Fibroblast of skin of right quadriceps (primary cell): ENCODE measurements at regions not wholly inside any gene's neighbourhood (a gene's known extent, or its start where the extent isn't known, plus 50 kb on each side); places are given as distances from the start of the nearest gene placed in this dataset.

Source experiments
- DNase-seq: peaks from one replicate; pipeline ENCODE4 v3.0.0-alpha.2; 2013

DNA sequence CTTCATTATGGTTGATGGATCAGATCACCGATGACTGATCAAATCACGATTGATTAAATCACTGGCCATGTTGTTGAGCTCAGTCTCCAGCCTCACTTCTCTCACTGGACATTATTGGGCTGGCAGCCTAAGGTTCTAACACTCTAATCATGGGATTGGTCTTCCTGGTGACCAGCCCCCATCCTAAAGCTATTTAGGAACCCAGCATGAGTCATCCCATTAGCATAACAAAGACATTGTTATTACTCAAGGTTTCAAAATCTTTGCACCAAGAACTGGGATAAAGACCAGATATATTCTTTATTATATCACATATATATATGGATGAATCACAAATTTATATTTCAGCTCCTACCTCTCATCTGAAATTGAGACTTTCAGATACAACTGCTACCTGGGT lies 272.1 kb upstream of the IL12B start:
- no peak for DNase-seq

DNA sequence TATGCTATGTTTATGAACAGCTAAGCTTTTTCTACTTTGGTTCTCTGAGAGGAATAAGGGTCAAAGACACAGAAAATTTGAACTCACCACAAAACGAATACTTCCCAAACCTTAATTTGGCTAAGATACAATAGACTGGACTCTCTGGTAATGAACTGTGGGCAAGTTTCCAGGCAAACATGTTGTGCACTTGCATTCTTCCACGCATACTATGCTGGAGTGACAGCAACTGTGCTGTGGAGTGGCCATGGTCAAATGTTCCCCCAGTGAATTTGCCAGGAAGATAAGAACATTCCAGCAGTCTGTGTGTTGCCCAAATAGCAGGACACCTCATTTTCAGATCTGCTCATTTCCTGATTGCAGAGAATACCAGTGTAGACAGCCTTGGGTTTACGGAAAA lies 275.3 kb upstream of the IL12B start:
- no peak for DNase-seq

DNA sequence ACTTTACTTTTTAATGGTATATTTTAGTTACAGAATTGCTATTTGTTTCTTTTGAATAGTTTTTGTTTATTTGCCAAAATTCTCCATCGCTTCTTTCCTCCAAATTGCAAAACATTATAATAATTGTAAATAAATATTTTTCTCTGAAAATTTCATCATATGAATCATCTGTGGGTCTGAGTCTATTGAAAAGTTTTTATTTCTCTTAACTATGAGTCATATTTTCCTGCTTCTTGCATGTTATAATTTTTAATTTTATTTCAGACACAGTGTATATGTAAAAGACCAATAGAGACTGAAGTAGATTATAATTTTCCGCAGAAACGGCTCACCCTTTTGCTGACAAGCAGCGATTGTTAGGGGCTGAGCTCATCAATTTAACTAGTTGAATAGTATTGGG lies 279.1 kb upstream of the IL12B start:
- no peak for DNase-seq

DNA sequence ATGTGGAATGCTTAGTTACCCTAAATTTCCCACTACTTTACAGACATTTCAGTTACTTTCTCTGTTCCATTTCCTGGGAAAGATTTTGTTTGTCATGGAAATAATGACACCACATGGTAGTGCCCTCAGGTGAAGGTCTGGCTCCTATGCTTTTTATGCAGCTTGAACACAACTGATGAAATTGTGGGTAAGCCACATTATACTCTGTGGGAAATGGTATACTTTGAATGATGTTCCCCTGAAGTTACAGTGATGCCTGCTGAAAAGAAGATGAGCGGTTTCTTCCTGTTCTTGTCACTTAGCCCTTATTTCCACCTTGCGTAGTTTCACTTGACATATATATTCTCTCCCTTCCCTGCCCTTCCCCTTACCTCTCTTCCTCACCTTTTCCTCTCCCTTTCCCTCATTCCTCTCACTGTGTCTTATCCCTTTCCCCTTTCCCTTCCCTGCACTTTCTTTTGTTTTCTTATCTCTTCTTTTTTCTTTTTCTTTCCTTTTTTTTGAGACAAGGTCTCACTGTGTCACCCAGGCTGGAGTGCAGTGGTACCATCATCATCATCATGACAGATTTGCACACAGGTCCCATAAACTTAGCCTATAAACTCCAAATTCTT lies 280.8 kb upstream of the IL12B start:
- DNase-seq: no peak

DNA sequence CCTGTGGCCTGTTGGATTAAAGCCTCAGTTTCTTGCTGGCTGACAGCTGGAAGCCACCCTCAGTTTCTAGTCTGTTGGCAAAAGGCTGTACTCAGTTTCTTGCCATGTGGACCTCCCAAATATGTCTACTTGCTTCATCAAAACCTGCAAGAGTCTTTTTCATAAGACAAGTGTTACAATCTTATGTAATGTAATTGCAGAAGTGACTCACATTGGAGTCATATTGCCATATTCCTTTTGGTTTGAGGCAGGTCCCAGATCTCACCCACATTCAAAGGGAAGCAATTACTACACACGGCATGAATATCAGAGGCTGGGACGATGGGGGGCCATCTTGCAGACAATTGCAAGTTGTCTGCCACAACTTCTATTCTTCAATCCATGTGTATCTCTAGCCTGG lies 286.7 kb upstream of the IL12B start:
- peak; percentile 51 for DNase-seq

DNA sequence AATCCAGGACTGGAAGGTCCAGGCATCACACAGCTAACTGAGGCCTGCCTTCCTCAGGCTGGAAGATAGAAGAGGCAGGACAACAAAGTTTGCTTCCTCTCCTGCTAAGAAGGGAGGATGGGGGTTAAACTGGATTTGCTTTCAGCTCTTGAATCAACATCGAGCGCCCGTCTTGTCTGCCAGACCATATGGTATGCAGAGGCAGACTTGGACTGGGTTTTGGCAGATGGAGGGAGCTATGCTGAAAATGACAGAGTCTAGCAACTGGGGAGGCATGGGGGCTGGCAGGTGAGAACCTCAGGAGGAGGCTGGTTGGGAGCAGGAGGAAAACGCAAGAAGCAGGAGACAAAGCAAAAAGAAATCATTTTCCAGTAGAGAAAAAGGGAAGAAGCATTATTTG lies 289.5 kb upstream of the IL12B start:
- no peak for DNase-seq

DNA sequence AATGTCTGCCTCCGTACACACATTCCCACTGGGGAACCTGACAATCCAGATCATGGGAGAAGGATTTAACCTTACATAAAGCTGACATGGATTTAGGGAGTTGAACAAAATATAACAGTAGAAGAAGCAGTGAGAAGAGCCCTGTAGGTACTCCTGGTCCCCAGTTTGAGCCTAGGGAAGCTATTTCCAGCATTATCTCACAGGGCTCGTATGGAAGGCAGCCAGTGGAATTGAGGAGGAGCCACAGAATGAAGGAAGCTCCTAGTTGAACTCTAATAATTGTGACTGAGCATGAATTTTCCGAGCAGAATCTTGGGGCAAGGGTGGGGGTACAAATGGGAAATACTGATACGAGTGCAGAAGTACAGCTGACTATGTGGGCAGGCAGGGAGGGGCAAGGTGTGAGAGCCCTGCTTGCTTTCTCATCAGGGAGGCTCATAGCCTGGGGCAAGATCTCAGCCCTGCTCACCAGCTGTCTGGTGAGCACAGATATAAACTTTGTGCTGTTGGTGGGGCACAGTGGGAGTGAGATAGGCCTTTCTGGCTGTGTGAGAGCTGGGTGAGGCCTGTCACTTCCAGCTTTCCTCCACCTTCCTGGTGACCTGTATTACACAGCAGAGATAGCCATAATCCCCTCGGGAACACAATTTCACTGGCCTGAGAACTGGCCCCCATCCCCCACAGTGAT lies 290.7 kb upstream of the IL12B start:
- DNase-seq: no peak

DNA sequence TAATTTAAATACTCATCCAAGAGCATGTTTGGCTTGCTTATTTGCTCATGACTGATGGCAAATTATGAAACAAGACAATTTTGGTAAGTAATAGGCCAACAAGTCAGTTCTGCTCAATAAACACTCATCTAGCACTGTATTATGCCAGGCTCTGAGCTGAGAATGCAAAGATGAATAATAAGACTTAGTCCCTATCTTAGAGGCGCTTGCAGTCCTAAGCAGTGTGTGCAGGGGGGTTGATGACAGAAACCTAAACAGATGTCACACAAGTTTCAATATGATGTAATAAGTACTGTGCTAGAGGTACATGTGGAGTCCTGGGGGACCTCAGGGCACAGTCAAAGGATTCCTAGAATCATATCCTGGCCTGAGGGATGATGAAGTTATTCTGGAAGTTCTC lies 287.6 kb upstream of the ADRA1B start:
- DNase-seq: no peak

DNA sequence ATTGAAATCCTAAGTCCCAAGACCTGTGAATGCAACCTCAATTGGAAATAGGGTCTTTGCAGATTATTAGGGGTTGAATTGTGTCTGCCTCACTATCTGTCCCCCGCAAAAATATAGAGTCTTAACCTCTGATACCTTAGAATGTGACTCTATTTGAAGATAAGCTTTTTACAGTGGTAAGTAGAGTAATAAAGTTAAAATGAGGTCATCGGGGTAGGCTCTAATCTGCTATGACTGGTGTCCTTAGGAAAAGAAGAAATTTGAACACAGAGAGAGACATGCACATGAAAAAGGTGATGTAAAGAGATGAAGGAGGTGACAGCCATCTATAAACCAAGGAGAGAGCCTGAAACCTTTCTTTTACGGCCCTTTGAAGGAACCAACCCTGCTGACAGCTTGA lies 287.1 kb upstream of the ADRA1B start:
- DNase-seq: no peak

DNA sequence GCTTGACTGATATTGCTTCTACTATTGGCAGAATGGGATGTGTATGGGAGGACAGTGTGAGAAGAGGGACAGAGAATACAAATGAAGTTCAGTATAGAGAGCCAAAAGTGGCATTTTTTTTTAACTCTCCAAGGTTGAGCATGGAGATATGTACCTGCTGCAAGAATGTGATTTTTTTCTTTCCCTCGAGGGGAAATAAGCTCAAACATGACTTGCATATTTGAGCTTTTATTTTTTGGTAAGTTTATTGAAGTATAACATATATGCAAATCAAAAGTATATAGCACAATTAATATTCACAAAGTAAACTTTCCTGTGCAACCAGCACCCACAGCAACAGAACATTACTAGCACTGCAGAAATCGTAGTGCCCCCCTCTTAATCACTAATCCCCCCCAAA lies 285.7 kb upstream of the ADRA1B start:
- DNase-seq: no peak

DNA sequence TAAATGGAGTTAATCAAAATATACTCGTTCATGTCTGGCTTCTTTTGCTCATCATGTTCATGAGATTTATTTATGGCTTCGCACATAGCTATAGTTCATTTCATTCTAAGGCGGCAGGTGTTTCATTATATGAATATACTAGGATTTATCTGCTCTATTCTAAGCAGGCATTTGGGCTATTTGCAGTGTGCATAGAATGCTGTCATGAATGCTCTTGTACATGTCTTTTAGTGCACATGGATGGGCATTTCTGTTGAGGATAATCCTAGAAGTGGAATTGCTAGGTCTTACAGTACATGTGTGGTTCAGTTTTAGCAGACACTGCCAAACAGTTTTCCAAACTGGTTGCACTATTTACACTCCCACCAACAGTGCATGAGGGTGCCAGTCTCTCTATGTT lies 285.3 kb upstream of the ADRA1B start:
- DNase-seq: no peak

DNA sequence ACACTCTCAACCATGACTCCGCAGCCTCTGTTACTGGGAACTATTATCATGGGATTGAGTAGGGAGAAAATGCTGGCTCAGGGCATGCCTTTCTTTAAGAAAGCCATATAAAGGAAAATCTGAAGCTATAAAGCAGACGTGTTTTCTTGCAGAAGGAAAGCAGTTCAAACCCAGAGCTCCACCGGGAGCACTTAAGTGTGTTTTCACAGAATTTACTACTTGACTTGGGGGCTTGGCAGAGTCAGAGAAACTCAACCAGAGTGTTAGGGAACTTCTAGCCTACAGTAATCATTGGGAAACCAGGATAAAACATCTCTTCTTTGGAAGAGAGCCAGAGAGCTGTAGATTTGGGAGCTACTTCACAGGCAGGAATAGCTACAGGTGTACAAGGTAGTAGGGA lies 283.4 kb upstream of the ADRA1B start:
- DNase-seq: no peak

DNA sequence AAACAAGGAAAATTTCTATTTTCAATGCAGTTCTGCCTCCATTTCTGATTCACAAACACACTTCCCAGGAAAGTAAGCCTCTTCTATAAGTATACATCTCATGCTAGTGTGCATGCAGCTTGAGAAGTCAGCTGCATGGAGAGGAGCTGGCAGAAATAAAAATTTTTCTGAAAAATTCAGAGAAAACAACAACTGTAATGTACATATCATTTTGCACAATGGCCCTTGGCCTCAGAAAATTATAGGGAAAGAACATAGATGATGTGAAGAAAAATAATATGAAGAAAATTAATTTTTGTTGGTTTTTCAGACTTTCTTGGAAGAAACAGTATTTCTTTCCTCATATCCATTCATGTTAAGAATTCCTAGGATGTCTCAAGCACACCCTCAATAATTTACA lies 277.8 kb upstream of the ADRA1B start:
- no peak for DNase-seq

DNA sequence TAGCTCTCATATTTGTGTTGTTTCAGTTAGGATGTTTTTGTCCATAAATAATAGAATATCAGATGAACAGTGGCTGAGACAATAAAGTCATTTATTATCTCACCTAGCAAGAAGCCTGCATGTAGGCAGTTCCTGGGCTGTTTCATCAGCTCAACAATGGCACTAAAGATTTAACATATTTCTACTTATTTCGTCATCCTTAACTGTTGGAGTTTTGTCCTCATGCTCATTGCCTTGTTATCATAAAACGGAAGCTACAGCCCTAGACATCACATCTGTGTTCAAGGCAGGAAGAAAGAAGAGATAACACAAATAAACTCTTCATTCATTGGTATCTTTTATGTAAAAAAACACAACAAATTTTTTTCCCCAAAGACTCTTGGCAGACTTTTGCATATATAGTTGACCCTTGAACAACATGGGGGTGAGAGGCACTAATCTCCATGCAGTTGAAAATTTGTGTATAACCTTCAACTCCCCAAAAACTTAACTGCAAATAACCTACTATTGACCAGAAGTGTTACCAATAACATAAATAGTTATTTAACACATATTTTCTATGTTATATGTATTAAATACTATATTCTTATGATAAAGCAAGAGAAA lies 277.2 kb upstream of the ADRA1B start:
- peak; percentile 25 for DNase-seq

DNA sequence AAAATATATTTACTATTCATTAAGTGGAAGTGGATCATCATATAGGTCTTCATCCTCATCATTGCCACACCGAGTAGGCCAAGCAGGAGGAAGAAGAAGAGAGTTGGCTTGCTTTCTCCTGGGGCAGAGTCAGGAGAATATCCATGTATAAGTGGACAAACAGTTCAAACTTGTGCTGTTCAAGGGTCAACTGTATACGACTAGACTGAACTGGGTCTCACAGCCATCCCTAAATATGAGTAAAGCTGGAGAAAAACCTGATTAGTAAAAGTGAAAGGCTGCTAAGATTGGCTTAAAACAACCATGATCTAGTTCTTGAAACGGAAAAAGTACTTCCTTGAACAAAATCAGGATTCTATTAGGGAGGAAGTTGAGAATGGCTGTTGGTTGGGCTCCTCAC lies 276.7 kb upstream of the ADRA1B start:
- DNase-seq: no peak

DNA sequence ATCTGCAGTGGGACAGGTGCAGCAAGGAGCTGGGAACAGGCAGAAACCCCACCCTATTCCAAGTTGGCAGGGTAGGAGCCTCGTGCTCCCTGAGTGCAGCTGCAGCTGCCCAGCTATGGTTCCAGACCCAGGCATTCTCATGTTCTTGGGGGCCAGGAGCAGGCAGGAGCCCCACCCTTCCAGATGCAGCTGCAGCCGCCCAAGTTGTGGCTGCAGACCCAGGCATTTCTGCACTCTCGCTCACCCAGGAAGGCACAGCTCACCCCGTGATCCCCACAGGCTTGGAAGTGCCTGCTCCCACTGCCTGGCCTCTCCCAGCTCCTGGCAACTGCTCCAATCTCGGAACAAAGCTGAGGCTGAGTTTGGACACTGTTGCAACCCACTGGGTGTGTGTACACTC lies 275.8 kb upstream of the ADRA1B start:
- DNase-seq: no peak

DNA sequence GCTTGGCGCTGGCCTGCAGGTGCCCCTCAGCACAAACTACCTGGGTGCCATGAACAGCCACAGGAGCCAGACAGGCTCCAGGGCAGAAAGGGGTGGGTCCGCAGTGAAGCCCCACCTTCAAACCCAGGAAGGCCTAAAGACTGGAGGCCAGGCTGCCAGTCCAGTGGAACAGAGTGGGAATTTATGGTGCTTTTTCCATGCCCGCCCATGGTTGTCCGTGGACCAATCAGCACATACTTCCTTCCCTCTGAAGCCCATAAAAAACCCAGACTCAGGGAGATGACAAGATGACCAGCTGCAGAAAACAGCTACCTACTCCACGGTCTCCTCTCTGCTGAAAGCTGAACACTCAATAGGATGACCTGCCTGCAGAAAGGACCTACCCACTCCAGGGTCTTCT lies 275.4 kb upstream of the ADRA1B start:
- DNase-seq: no peak

DNA sequence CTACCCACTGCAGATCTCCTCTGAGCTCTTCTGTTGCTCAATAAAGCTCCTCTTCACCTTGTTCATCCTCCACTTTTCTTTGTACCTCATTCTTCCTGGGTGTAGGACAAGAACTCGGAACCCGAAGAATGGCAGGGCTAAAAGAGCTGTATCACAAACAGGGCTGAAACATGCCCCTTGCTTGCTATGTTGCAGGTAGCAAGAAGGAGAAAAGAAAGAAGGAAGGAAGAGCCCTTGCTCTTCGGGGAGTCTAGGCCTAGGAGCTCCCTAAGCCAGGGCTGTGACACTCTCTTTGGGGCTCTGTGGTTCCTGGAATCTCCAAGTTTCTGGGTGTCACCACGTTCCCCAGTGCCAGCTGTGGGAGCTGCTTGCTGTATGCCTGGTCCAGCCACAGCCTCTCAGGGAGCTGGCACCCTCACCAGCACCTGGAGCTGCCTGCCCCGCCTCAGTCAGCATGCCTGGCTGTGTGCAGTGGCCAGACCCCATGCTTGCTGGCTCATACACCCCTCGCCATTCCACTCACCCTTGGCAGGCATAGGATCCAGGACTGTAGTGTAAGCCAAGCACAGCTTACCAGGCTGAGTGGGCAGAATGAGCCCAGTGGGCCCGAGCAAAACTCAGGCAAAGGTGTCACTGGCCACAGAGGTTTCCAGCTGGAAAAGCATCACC lies 274.8 kb upstream of the ADRA1B start:
- no peak for DNase-seq

DNA sequence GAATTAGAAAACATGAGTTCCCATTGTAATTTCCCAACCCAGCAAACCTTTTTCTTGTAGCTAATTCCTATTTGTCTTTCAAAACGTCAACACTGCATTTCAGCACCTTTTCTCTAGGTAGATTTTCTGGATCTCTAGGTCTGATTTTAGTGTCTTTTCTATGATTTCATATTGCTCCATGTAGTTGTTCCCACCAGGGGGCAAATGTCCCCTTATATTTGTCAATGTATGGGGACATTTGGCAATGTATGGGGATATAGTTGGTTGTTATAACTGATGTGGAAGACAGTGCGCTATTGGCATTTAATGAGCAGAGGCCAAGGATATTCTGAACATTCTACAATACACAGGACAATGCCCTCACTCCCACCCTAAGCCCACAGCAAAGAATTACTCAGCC lies 273.9 kb upstream of the ADRA1B start:
- no peak for DNase-seq

DNA sequence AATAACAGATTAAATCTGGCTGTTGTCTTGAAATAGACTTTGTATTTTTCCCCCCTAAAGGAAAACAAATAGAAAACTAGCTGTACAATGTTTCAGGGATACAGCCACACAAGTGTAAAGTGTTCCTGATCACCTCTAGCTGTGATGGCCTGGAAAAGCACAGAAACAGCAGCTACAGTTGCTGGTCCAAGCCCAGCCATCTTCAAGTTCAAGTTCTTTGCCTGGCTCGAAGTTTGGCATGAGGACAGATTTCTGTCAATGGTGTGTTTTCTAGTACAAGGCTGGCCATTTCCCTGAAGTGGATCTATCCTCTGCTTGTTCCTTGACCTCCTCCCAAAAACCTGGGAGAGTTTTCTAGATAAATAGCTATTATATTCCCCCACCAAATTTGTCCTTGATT lies 272.2 kb upstream of the ADRA1B start:
- no peak for DNase-seq

DNA sequence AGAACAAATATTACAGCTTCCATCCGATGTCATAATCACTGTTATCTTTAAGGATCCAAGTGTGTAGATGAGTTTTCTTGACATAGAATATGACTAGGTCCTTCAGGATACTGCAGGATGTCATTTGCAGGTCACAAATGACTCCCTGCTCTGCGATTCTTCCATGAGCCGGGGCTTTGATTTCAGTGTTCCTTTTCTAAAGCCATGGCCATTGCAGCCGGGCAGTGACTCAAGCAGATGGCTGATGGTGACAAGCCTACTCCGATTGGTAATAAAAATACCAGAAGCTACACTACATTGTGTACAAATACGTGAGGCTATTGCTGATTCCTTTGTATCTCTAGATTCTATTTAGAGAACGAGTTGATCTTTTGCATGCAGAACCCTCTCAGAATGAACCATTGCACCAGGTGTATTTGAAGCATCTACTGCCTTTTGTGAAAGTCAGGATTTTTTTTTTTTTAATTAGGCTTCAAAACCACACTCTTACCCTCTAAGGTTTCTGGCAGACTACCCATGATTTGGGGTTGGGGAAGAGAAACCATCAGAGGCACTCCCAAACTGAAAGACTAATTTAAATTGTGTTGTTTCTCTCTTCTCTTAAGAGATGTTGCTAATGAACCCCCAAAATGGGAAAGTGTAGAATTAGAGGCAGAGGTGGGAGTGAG lies 271.0 kb upstream of the ADRA1B start:
- no peak for DNase-seq

DNA sequence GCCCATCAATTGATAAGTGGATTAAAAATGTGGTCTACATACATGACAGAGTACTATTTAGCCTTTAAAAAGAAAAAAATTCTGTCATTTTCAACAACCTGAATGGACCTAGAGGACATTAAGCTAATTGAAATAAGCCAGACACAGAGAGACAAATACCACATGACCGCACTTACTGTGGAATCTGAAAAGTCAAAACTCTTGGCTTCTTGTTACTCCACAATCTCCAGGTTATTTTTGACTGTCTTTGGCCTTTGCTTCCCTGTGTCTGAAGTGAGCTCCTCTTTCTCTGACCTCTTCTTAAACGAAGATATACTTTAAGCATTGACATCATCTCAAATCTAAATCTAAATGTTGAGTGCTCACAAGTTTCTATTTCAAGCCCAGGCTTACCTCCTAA lies 265.5 kb upstream of the ADRA1B start:
- DNase-seq: no peak

DNA sequence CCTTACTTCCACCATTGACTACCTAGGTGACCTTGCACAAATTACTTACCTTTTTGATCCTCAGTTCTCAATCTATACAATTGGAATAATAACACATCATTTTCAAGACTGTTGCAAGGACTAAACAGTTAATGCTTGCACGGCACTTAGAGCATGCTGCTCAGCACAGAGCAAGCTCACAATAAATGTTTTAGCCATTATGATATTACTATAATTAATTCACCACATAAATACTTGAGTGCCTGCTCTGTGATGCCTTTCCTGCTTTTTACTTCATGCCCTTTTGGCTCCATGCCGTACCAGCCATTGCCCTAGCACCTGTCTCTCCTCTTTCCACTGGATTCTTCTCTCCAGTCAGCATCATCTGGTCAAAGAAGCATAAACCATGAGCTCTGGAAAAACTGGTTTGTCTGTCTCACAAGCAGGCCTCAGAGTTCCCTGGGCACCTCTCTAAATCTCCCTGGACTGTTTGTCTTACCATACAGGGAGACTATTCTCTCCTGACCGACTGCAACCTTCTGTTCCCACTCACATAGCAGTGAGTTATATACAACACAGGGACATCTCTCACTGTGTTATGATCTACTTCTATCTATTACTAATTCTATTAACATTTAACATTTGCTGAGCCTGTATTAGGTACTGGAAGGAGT lies 260.4 kb upstream of the ADRA1B start:
- DNase-seq: no peak
